ENCODE measurements at regions not wholly inside any gene's neighbourhood (a gene's known extent, or its start where the extent isn't known, plus 50 kb on each side); places are given as distances from the start of the nearest gene placed in this dataset.
"Not testable (repeated sequence)": the region's sequence is repeated elsewhere in the genome, so short reads cannot be mapped to it uniquely, and the experiment has no call there.

DNA sequence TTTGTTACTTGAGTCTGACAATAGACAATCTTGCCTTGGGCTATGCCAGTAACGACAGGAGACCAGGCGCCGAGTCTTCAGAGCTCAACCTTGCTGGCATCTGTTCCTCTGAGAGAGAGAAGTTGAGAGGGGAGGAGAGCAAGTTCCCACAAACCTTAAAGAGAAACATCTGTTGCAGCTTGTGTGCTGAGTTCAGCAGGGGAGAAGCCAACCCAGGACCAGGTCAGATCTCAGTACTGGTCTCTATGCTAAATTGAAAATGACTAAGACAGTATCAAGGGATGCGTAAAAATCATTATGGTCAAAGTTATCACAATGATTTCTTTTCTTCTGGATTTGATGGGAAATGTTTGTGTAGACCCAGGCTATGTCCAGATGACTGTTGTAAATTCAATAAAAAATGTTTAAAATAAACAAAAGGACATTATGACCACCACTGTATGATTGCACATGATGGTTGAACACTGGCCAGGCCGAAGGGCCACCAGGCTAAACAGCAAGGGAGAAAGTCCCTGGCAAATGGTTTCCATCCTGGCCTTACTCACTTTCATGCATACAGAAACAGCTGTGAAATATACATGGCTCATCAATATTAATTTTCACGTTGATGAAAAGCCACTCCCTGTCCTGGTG lies 100.3 kb upstream of the PMAIP1 start:
- DNase-seq = no peak

DNA sequence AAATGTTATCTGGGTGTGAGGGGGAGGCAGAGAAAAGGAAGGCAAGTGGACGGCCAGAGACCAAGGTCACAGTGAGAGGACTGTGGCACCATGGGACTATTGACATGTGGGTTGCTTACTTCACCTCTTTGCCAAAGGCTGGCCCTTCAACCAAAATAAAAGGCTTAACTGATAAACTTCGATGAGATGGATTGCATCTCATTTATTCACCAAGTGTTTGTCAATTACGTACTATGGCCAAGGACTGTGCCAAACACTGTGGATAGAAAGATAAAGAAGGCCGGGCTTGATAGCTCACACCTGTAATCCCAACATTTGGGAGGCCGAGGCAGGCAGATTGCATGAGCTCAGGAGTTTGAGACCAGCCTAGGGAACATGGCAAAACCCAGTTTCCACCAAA lies 98.7 kb upstream of the CCBE1 start:
- no peak for DNase-seq

DNA sequence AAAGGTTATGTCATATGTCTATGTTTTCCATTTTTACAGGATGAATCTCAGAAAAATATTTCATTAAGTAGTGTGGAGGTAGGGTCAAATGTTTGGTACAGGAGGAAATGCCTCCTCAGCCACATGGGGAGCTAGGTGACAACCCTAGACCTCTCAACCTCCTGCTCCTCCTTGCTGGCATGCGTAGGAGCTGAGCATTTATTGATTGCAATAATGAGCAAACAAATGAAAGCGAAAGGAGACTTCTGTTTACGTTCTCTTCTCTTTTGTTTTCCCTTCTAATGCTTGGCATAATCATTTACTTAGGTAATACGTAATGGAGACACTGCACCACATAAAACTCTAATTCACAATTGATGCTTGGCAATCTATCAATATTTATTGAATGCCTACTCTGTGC lies 95.1 kb upstream of the CCBE1 start:
- no peak for DNase-seq

DNA sequence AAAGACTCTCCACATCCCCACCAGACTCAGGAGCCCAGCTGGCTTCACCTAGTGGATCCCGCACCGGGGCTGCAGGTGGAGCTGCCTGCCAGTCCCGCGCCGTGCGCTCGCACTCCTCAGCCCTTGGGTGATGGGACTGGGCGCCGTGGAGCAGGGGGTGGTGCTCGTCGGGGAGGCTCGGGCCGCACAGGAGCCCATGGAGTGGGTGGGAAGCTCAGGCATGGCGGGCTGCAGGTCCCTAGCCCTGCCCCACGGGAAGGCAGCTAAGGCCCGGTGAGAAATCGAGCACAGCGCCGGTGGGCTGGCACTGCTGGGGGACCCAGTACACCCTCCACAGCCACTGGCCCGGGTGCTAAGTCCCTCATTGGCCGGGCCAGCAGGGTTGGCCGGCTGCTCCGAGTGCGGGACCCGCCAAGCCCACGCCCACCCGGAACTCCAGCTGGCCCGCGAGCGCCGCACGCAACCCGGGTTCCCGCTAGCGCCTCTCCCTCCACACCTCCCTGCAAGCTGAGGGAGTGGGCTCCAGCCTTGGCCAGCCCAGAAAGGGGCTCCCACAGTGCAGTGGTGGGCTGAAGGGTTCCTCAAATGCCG lies 93.2 kb upstream of the CCBE1 start:
- DNase-seq = not testable (repeated sequence)

DNA sequence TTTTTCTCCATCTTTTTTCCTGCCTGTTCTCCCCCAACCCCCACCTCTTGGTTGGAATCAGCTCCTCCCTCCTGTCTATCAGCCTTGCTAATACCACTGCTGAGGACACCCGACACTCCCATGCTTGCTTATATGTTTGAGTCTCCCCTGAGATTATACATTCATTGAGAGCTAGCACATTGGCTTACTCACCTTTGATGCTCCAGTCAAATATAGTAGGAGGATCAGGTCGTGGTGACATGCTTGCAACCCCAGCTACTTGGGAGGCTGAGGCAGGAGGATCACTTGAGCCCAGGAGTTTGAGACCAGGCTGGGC lies 91.5 kb upstream of the CCBE1 start:
- no peak for DNase-seq

DNA sequence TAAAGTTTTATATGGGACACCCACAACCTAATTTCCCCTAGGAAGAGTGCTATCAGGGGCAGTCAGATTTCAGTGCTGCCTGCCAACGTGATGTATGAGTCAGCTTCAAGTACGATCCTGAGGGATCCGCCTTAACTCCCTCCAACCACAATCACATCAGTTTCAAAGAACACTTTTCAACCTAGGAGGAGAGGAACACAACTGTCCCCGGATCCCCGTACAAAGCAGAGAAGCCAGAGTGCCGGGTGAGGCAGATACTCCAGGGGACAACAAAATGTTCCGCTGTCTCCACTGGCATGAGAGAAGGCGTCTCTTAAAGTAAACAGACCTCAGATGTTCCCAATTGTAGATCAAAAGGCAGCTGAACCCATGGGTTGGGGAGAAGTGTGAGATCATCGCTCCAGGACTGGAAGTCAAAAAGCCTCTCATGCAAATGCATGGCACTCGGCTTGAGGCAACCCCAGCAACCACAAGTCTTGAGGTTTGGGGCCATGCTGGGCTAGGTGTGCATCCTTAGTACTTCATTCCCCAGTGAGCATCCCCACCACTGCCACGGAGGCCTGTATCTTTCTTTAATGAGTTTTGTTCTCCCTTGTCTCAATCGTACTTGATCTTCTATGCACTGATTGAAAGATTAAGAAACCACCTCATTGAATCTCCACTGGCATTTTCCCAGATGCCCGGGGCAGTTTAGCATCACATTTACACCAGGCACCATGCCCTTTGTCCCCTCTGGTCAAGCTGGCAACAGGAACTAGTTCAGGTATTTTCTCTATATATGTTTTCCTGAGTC lies 91.0 kb upstream of the CCBE1 start:
- DNase-seq = no peak

DNA sequence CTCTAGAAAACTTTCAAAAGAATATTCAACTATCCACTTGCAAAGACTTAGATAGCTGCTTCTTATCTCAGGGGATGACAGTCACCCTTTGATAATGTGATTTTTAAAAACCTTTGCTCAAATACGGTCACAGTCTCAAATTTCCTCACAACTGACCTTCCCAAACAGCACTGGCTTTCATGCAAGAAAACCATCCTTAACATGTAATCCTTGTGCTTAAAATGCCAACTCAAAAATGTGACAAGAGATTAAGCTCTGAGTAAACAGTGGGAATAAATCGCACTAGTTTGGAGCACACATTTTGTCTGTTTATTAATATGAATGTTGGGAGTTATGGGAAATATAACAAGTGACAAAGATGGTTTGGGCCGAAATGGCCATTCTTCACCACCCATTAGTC lies 87.5 kb upstream of the CCBE1 start:
- no peak for DNase-seq

DNA sequence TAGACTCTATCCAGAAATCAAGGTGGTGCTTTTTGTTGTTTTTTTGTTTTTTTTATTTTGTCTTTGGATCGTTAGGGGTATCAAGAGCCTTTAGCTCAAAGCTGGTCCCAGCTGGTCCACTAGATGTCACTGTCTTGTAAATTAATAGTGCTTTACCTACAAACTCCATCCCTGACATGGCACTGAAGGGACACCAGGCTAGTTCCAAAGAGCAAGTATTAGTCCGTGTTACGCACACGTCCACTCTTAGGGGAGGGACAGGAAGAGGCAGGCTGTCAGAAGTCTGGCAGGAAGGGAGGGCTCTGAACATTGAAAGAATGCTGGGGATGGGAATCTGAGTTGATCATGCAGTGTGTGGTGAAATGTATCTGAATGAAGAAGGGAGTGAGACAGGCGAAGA lies 85.9 kb upstream of the CCBE1 start:
- peak; percentile 67 to 73 for DNase-seq

DNA sequence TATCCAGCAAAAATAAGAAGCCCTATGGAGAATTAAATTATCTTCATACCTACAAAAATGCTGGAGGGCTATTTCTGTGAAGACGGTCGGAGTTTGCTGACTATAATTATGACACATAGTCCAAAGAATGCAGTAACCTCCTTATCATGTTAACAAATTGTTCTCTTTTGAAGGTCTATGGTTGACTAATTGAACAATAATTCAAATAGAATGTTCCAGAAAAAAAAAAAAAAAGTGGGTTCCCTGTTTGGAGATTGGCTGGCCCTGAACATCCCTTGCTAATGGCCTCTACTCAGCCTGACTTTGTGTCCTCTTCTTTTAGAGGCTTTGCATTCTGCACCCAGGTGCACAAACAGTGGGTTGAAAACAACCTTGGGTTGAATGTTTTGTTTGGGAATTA lies 82.8 kb upstream of the CCBE1 start:
- DNase-seq = peak; percentile 16 to 62

DNA sequence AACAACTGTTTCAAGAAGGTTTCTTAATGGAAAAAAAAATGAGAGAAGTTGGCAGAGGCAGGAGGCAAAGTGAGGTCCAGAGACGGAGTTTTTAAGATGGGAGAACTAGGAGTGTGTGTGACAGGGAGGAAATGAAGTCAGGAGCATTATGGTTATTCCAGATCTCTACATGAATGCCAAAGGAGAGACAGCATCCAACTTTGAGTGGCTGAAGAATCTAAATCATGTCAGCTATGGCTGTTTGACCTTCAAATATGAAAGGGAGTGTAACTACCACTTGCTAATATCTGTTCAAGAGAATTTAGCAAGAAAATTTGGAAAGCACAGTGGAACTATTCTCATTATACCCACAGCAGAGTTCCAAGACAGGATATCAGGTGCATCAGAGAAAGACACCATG lies 81.2 kb upstream of the CCBE1 start:
- no peak for DNase-seq

DNA sequence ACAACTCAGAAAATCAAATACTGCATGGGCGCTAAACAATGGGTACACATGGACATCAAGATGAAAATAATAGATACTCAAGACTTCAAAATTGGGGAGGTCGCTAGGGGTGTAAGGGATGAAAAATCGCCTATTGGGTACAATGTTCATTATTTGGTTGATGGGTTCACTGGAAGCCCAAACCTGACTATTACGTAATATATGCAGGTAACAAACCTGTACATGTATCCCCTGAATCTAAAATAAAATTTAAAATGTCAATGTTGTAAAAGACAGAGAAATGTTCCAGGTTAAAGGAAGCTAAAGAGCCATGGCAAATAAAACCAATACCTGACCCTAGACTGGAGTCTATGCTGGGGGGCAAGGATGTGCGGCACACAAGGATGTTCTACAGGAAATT lies 80.4 kb upstream of the CCBE1 start:
- DNase-seq = no peak

DNA sequence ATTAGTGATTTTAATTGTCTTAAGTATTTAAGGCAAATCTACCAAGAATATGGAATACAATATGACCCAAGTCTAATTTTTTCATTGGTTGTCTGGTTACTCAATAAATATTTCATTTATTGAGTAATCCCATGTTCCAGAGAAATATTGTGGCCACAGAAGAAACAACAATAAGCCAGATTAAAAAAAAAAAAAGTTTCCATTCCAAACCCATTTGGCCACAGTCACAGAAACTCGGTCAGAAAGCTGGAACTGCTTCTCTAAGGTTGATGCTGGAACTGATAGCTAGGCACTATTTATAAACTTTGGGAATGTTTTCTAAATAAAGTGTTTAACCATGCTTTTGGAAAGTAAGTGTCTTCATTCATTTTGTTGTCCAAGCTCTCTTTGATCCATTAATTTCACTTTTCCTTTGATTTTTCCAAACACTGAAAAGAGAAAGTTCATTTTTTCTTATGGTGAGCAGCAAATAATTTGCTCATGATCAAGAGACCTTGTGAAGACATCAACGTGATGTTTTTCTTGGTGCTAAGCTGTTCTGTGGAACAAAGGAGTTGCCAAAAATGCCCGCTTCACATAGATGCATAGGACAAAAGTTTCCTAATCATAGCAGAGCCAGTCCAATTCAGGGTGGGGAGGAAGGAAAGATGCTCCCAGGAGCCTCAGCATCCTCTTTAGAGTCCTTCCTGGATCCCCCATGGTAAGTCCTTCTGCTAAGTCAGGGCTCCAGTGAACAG lies 72.1 kb upstream of the CCBE1 start:
- no peak for DNase-seq

DNA sequence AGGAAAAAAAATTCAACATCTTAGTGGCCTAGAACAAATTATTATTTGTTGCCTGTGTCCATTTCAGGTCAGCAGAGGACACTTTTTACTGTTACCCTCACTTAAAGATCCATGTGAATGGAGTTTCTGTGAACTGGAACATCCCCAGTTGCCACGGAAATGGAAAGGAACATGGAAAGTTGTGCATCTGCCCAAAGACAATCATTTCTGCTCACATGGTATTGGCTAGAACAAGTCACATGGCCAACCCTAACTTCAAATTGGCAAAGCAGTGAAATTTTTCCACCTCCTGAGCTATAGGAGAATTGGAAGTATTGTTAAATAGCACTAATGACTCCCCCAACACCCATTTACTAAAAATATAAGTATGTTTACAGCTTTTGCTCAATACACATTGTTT lies 71.2 kb upstream of the CCBE1 start:
- DNase-seq = no peak

DNA sequence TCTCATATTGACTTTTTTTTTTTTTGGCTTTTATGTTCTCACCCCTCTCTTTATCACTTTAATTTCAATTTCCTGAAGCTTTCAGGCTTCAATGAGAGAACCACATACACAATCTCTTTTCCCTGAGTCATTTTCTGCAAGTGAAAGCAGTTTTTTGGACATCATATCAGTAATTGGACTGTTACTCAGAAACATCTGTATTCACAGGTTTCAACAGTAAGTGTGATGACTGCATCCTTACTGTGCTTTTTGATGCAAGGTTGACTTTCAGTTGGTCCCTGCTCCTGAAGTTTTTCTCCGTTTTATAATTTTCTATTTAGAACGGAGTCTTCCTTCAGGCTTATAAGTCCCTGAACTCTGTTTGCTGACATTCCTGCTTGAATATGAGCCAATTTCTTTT lies 70.5 kb upstream of the CCBE1 start:
- no peak for DNase-seq

DNA sequence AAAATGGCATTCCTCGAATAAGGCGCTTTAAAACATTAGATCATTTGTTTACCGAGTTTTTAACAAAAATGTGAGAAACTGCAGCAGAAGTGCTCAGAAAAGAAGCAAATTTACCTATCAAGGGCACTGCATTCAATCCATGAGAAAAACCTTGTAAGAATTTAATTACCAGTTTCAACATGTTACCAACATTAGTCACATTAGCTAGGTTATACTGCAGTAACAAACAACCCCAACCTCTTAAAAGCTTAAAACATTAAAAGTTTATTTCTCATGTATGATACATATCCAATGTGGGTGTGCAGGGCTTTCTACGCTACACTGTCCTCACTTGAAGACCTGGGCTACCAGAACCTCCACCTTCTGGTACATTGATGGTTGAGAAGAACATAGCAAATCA lies 68.1 kb upstream of the CCBE1 start:
- DNase-seq = no peak

DNA sequence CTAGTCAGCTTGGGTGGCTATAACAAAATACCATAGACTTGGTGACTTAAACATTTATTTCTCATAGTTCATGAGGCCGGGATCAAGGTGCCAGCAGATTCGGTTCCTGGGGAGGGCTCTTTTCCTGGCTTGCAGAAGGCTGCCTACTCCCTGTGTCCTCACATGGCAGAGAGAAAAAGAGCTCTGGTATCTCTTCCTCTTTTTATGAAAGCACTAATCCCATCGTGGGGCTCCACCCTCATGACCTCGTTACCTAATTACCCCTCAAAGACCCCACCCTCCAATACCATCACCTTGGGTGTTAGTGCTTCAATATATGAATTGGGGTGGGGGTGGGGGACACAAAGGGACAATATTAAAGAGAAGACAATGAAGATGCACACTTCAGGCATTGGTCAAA lies 67.1 kb upstream of the CCBE1 start:
- DNase-seq = no peak

DNA sequence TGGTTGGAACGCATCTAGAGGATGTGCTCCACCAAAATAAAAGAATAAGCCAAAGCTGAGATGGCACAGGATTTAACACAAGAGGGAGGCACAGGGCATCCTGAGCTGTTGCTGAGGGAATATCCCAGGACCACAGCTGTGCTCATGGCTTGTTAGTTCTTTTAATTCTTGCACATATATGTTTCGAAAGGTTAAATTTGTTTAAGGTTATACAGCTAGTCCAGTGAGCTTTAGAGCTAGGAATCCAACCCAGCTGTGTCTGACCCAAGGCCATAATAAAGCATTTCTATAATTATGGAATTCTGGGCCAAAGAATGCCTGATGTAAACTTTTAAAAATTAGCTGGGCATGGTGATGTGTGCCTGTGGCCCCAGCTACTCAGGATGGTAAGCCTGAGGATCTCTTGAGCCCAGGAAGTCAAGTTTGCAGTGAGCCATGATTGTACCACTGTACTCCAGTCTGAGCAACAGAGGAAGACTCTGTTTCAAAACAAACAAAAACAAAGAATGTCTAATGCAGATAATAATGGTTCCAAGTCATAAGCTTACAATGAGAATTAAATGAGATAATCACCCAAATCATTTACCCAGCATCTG lies 66.4 kb upstream of the CCBE1 start:
- DNase-seq = no peak

DNA sequence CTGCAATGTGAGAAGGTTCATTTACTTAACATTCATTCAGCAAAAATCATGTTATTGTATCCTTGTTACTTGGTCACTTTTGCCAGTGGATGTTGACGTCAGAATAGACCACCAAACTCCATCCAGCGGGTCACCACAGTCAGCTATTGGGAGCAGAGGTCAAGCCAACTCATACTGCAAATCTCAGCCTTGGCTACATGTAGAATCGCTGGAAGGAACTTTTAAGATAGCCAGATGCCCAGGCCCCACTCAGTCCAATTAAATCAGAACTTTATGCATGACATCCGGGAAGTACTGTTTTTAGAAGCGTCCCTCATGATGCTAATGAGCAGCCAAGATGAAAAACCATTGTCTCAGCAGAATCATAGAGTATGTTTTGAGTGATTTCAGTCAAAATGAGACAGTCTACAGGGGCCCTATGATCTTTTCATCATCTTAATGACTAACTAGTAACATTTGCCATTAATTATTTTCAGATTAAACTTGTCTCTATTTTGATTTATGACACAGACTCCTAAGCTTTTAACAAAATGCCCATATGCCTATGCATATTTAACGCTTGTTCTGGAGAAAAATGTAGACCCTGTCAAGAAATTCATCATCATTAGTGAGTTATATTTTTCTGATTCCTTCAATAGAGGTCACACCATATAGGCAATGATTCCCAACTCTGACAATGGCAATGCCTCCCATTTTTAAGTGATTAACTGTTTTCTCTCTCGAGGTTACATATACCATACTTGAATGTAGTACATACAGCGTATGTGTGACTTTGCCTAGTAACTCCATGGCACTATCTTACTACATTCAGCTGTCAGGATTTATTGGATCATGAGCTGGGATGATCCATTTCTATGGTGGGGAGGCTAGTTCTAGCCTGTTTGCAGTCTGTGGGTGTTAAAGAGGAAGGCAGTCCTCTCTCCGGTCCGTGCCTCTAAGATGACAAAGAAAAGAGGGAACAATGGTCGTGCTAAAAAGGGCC lies 63.7 kb upstream of the CCBE1 start:
- DNase-seq = no peak

DNA sequence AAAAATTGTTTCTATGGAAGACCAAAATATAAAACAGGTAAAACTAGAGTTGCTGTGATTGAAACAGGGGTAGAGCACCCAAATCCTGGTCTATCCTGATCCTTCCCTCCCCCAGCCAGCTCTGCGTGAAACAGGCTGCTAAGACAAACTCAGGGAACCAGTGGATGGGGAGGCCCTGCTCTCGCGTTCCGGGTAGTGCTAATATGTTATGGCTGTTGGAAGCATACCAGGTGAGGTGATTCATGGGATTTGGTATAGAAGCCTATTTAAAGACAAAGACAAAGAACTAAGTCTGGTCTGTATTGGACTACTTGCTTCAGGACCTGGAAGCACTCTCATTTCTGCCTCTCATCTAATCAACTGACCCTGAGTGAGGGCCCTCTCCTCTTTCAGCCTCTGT lies 63.0 kb upstream of the CCBE1 start:
- DNase-seq = no peak

DNA sequence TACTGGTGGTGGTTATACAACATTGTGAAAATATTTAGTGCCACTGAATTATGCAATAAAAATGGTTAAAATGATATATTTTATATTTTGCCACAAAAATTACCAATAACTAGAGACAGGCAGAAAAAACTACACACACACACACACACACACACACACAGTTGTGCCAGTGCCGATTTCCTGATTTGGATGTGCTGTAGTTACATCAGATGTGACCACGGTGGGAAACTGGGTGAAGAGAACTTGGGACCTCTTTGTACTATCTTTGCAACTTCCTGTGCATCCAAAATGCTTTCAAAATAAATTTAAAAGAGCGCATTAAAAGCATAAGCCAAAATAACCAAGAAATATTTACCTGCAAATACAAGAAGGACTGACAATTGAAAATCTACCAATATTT lies 61.6 kb upstream of the CCBE1 start:
- DNase-seq = no peak

DNA sequence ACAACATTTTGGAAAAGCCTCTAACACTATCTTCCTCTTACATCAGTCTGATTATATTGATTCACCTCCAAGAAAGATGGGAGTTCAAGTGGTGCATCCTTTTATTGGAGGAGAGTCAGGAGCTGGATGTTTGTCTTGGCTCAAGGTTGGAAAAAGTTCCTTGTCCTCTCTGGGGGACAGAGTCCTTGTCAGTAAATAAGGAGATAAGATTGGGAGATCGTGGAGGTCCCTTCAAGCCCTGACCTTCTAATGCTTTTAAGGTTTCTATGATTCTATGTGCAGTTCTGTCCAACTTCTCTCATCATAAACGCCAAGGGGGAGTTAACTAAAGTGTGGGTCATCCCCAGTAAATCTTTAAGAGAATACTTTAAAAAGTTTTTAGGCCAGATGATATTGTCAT lies 60.9 kb upstream of the CCBE1 start:
- DNase-seq = no peak

DNA sequence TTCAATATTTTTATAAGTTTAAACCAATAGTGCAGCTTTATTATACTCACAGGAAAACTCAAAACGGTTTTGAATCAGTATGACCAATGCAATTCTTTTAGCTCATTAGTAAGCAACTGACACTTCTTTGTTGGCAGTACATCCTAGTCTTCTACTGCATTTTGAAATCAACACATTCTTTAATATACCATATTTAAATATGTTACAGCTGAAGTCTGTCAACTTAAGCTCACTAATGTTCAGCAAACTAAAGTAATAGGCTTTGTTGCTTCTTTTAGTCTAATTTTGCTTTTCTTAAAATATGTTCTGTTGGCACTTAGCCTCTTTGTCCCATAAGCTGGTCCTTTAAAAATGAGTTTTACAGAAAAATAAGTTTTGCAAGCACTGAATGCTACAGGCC lies 55.4 kb upstream of the CCBE1 start:
- no peak for DNase-seq
